Hematopoietic multipotent progenitor cell treated with erythropoietin and hydrocortisone succinate and interleukin-3 and kit ligand, for 15 days (in vitro differentiated cells): ENCODE measurements at regions not wholly inside any gene's neighbourhood (a gene's known extent, or its start where the extent isn't known, plus 50 kb on each side); places are given as distances from the start of the nearest gene placed in this dataset.
"Not testable (repeated sequence)": the region's sequence is repeated elsewhere in the genome, so short reads cannot be mapped to it uniquely, and the experiment has no call there.

Experiments
- DNase-seq: peaks from one replicate; pipeline ENCODE4 v3.0.0-alpha.2; 2015; ENCODE audit warnings: low spot score

DNA sequence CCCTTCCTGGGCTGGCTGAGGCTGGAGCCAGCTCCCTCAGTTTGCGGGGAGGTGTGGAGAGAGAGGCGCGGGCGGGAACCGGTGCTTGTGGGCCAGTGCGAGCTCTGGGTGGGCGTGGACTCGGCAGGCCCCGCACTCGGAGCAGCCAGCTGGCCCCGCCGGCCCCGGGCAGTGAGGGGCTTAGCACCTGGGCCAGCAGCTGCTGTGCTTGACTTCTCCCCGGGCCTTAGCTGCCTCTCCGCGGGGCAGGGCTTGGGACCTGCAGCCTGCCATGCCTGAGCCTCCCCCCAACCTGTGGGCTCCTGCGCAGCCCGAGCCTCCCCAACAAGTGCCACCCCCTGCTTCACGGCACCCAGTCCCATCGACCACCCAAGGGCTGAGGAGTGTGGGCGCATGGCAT is 81.6 kb upstream of the CCNG1 start:
- not testable (repeated sequence) for DNase-seq

DNA sequence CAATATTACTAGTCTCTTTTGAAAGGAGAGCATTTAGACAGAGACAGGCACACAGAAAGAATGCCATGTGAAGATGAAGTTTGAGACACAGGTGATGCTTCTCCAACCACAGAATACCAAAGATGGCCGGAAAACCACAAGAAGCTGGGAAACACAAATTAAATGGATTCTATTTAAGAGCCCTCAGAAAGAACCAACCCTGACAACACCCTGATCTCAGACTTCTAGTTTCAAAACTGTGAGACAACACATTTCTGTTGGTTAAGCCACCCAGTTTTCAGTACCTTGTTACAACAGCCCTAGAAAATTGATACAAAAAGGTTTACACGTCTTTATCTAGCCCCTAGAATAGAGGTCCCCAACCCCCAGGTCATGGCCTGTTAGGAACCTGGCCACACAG is 79.8 kb upstream of the CCNG1 start:
- DNase-seq, result no peak

- DNase-seq, result no peak
Measured at GRCh38 chr5:163360656-163361055, 76.7 kb upstream of the CCNG1 start.

DNA sequence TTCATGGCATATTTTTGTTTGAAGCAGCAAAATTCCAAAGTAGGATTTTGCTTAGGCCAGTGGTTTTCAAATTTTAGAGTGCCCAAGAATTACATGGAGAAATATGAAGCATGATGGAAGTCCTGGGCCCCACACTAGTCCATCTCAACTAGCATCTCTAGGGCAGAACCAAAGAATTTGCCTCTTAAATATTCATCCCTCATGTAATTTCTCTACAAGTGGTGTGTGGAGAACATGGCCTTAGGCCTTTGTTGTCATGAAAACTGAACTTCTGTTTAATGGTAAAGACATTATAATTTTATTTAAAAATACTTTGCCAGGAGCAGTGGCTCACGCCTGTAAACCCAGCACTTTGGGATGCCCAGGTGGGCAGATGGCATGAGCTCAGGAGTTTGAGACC is 75.9 kb upstream of the CCNG1 start:
- DNase-seq, result no peak

DNA sequence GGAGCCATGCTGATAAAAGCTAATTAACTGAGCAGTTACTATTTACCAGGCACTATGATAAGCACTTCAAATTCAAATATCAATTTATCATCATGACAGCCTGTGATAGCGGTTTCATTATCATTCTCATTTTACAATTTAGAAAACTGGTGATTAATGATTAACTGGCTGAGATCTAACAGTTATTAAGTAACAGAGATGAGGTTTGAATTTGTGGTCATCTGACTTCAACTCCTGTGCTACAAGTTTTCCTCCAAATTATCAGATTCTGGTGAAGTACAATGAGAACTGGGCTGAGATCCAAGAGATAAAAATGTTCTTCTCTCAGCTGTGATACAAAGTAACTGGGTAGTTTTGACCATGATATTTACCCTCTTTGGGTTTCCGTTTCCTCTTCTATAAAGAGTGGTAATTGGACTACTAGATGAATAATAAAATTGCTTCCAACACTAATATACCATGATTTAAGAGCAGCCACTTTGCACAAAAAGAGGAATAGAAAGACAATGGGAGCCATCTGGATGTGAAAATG is 74.5 kb upstream of the CCNG1 start:
- no peak for DNase-seq

DNA sequence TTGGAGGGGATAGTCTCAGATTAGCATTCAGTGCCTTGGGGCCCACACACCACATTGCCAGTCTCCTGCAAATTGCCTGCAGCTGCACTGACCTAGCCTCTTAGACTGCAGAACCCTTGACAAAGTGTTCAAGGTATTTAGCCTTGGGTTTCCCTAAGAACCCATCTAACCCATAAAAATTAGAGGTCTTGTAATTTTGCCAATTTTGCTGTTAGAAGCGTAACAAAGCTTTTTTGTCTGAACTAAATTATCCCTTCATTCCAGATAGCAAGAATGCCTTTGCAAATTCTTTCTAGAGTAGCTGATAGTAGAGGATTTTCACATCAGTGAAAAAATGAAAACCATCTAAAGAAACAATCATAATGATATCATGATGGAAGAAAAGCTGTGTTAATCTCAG is 74.0 kb upstream of the CCNG1 start:
- DNase-seq, result no peak

- no peak for DNase-seq
Measured at GRCh38 chr5:163366757-163367156, 70.6 kb upstream of the CCNG1 start.

DNA sequence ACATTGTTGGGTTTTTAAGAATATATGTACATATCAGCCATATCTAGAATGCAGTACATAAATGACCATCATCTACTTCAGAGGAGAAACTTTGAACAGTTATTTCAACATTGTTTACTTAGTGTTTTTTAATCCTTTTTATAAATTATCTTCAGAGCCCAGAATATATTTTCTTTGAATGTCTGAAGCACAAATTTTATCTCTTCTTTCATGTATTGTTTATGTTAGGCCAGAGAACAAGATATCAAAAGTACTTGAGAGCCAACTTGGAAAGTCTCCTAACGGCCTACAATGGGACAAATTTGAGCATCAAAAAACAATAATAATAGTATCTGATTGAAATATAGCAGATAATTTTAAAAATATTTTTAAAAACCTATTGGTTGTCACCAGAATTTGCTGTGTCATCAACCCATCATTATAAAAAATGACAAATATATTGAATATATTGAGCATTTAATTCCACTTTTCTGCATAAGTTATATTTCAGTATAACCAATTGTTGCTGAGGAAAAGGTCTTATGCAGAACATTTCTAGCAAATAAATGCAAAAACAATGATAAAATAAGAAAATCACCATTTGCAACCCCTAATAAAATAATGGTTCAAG is 67.5 kb upstream of the CCNG1 start:
- DNase-seq, result no peak

DNA sequence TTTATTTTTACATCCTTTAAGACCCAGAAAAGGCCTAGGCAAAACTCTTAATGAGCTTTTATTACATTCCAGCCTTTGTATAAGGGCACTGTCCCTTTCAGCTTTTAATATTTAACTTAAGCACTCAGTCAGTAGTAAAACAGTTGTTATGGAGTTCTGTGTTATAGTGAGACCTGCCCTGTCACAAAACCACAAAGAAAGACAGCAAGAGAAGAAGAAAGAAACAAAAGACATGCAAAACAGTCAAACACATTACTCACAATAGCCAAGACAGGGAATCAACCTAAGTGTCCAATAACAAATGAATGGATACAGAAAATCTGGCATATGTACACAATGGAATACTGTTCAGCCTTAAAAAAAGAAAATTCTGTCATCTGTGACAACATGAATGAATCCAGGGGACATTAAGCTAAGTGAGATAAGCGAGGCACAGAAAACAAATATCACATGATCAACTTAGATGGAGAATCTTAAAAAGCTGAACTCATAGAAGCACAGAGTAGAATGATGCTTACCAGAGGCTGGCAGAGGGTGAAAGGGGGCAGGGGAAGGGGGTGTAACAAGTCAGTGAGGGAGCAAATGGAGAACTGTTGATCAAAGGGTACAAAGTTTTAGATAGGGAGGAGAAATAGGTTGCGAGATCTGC is 63.8 kb upstream of the CCNG1 start:
- no peak for DNase-seq

DNA sequence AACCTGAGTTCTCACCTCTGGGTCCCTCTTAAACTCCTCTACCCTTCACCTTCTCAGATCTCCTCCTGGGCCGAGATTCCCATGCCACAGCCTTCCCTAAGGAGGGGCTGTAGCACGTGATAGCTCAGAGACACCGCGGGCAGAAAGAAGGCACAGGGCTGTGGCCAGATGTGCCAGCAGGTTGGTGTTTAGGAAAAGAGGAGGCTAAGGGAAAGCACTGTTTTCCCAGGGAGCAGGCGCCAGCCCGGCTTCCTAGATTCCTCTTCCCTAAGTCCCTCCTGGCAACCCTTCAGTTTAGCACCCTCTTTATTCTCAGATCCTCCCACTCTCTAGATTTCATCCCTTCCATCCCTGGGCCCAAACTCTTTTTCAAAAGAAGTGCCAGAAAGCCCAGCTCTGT is 59.4 kb upstream of the CCNG1 start:
- no peak for DNase-seq

GRCh38 chr5:163379298-163380155 is 57.9 kb upstream of the CCNG1 start:
- DNase-seq, result no peak

DNA sequence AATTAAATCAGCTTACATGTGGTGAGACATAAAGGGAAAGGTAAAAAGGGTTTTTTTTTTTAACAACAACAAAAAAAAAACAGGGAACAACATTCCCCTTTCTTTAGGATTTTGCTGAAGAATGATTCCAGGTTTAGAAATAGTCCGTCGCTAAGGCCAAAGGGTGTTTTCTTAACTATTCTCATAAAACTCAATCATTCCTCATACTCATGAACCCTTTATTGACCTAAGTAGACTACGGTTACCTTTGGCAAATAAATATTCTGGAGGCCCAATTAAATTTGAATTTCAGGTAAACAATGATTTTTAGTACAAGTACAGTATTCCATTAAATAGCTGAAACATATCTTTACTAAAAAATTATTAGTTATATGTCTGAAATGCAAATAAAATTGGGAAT is 55.6 kb upstream of the CCNG1 start:
- DNase-seq, result no peak

DNA sequence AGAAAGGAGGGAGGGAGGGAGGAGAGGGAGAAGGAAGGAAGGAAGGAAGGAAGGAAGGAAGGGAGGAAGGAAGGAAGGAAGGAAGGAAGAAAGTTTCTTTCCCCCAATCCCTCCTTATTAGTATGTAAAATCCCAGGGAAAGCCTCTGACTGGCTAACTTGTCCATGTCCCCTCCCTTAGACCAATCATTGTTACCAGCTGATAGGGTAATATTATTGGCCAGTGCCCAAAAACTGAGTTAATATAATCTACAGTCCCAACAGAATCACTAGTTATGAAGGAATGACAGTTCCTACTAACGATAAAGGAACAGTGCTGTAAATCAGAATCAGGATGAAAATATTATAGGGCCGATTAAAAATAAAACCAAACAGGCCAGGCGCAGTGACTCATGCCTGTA is 53.6 kb upstream of the CCNG1 start:
- no peak for DNase-seq

- no peak for DNase-seq
Measured at GRCh38 chr5:163384669-163385068, 52.7 kb upstream of the CCNG1 start.

- no peak for DNase-seq
Measured at GRCh38 chr5:163385271-163385670, 52.1 kb upstream of the CCNG1 start.

DNA sequence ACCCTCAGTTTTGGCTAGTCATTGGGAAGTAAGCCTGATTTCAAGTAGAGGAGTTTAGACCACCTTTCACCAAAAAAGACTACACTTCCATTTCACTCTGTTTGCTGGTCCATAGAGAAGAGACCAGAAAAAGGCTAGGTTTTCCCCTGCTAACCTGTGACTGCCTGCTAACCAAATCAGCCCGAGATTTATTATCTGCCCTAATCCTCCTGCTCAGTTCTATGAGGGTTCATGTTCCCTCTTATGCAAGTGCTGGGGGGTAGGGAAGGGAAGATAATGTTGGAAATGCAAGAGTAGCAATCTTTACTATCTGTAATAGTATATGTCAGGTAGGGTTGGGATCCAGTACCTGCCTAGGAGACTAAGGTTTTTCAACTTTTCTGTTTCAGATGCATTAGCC is 51.6 kb upstream of the CCNG1 start:
- DNase-seq, result no peak

DNA sequence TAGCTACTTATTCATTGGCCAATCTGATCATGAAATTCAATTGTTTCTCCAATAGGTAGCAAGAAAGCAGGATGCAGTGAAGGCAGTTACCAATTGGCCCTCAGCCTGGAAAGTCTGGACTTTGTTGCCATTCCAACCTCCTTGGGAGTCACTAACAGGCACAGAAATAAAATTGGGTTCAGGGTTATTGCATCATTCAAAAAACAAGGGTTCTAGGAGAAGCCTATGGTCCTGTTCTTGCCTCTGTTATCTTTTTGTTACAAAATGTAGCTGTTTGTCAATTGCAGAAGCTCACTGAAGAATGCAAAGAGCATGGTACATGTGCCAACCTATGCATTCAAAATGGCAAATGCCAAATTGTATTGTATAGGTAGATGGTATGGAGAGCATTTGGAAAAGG is 51.0 kb upstream of the CCNG1 start:
- no peak for DNase-seq

GRCh38 chr5:163387589-163388343 is 49.6 kb upstream of the CCNG1 start:
- no peak for DNase-seq
